Heart right ventricle (tissue), 16 donors: ENCODE measurements at regions not wholly inside any gene's neighbourhood (a gene's known extent, or its start where the extent isn't known, plus 50 kb on each side); places are given as distances from the start of the nearest gene placed in this dataset.

ENCODE experiments used
- ATAC-seq, 8 donors: fragments of 200-7000 bp; cut with Tn5 transposase; one replicate each; pipeline ENCODE4 v1.9.1; 2020; ENCODE audit warnings: mild to moderate bottlenecking in 8 of 8, moderate library complexity in 8 of 8, moderate number of reproducible peaks in 1 of 8
- DNase-seq, 2 donors: peaks; one replicate each; pipeline ENCODE4 v3.0.0-alpha.2; 2020
- H3K27ac ChIP-seq, 10 donors: fragments of 200-600 bp; sonication (generic) in 2 of 10; one replicate each; pipeline versions ENCODE4 v1.5.0 to v1.8.0; 2020 to 2022; ENCODE audit warnings: mild to moderate bottlenecking in 3 of 10
- H3K27me3 ChIP-seq, 7 donors: fragments of 200-600 bp; one replicate each; pipeline ENCODE4 v1.8.0; 2021 to 2022; ENCODE audit warnings: mild to moderate bottlenecking in 2 of 7
- H3K36me3 ChIP-seq, 9 donors: fragments of 200-600 bp; sonication (generic) in 1 of 9; one replicate each; pipeline versions ENCODE4 v1.5.0 to v1.8.0; 2020 to 2022; ENCODE audit warnings: mild to moderate bottlenecking in 2 of 9
- H3K4me1 ChIP-seq, 9 donors: fragments of 200-600 bp; sonication (generic) in 1 of 9; one replicate each; pipeline versions ENCODE4 v1.5.0 to v1.8.0; 2020 to 2022; ENCODE audit warnings: mild to moderate bottlenecking in 4 of 9
- H3K4me3 ChIP-seq, 10 donors: fragments of 200-600 bp; sonication (generic) in 2 of 10; one replicate each; pipeline versions ENCODE4 v1.5.0 to v1.8.0; 2020 to 2022; ENCODE audit warnings: mild to moderate bottlenecking in 7 of 10, moderate library complexity in 2 of 10
- H3K9me3 ChIP-seq, 11 donors: fragments of 200-600 bp in 10 of 11; sonication (generic) in 2 of 11; one replicate each; pipeline versions ENCODE4 v1.5.0 to v1.8.0; 2013 to 2022; ENCODE audit warnings: mild to moderate bottlenecking in 2 of 11, control low read depth in 1 of 11, moderate library complexity in 1 of 11
- CTCF ChIP-seq, 9 donors: fragments of 200-600 bp; sonication (generic) in 2 of 9; IDR thresholded peaks; one replicate each; pipeline versions ENCODE4 v1.5.0 to v1.8.0; 2021 to 2022; ENCODE audit warnings: antibody characterized with exemption in 9 of 9, mild to moderate bottlenecking in 5 of 9, moderate library complexity in 1 of 9
- WGBS, 2 donors: extraction: QIAGEN DNeasy Blood & Tissue Kit; methylation state at CpG; one replicate each; pipeline ENCODE4 v1.1.7; 2013; ENCODE audit warnings: inconsistent platforms in 1 of 2; 5-methylcytosine and 5-hydroxymethylcytosine counted together
- intact Hi-C, 10 donors: fragments of 100-400 bp; cut with DNase I; formaldehyde crosslinking; loops; one replicate each; pipeline versions ENCODE4 v1.11.1 to v1.14.2; 2022
- donor health status: Arrhythmogenic right ventricular cardiomyopathy.
- donor health status: ischemic (EF 13 %, LVEDD 7.1; RV severe dilation, severe dysfunction).
- donor health status: healthy with polysubstance abuse.
- donor health status: DM: no; HTN: yes; CAD: no.
- donor health status: DM: no; HTN: no; CAD: no.
- donor health status: ischemic (EF 25% LVEDD 6.9; RV normal size, moderate dysfunction).
- donor health status: ischemic (EF 25% LVEDD 5.7; RV mildly dilated, moderate dysfunction).
- donor health status: healthy.
- donor health status: DM: yes; HTN: yes; CAD: no.
- donor health status: Ischemic cardiomyopathy.
- donor health status: ischemic (EF 35%, LVEDD 5.7; RV mildly dilated, moderate dysfunction).
- donor health status: nonischemic (EF 11% LVEDD 7.7; RV severe dilation, severe dysfunction).
- donor health status: DM: yes; HTN: yes; CAD: no.
- donor health status: PGD.
- donor health status: ischemic (EF 29% LVEDD 5.4; RV normal size, mild dysfunction).
- donor health status: nonischemic (EF 23%, LVEDD 6.1; RV moderate dilation, normal function).

- Histone ChIP-seq H3K4me3 (peak overlapping the region in 5 of 10 donors; percentile 10 to 39 (median 23)), H3K27me3 (no peaks in the 10 kb centered on the region), H3K4me1 (peaks cover 9 to 46% (median 40%) of the 10 kb centered on the region in 9 donors), H3K27ac (peak overlapping the region; percentile 49 to 89 (median 78)), H3K36me3 (no peaks in the 10 kb centered on the region), H3K9me3 (no peaks in the 10 kb centered on the region)
- ATAC-seq (peak in 3 of 8 donors; percentile 1 to 6 (median 6)), DNase-seq (no peak)
- no peak for TF ChIP-seq CTCF (IDR thresholded peaks at IDR 0.05)
- WGBS, 2 donors, result 31 to 36% methylated on average over 4 of the region's 4 CpGs
- intact Hi-C loops, result loop anchor here in 4 of 10 donors (2.0 to 10.0 kb wide), 6 partner anchors 141 to 543 kb away; partner anchors contain the start of genes FGGY (in 2 of the 4) and JUN (in 1 of the 4)
Observed at GRCh38 chr1:59151387-59151761, 145.5 kb upstream of the FGGY start.

GRCh38 chr1:59151860-59152259 is 145.0 kb upstream of the FGGY start:
- peaks cover 11 to 48% (median 45%) of the 10 kb centered on the region in 9 donors for H3K4me1 ChIP-seq
- no peak overlapping the region for H3K4me3 ChIP-seq
- WGBS, 2 donors, result 41 to 46% methylated on average over 1 of the region's 1 CpG
- intact Hi-C loops, result loop anchor here in 4 of 10 donors (2.0 to 10.0 kb wide), 6 partner anchors 140 to 543 kb away; partner anchors contain the start of genes FGGY (in 2 of the 4) and JUN (in 1 of the 4)
- H3K27ac ChIP-seq, result peak overlapping the region; percentile 49 to 89 (median 78)
- ATAC-seq (no peak), DNase-seq (no peak)
- no peaks in the 10 kb centered on the region for H3K9me3 ChIP-seq
- no peaks in the 10 kb centered on the region for H3K27me3 ChIP-seq
- H3K36me3 ChIP-seq, result no peaks in the 10 kb centered on the region
- TF ChIP-seq CTCF (IDR thresholded peaks at IDR 0.05), result no peak

GRCh38 chr1:59152511-59152910 is 144.4 kb upstream of the FGGY start:
- no peaks in the 10 kb centered on the region for H3K27me3 ChIP-seq
- 97 to 100% methylated on average over 1 of the region's 1 CpG for WGBS, 2 donors
- peak overlapping the region in 5 of 10 donors; percentile 77 to 87 (median 78) for H3K27ac ChIP-seq
- no peak for TF ChIP-seq CTCF (IDR thresholded peaks at IDR 0.05)
- no peak for DNase-seq
- H3K4me3 ChIP-seq, result no peak overlapping the region
- H3K9me3 ChIP-seq, result no peaks in the 10 kb centered on the region
- ATAC-seq, result no peak
- intact Hi-C loops, result loop anchor here in 3 of 10 donors (5.0 to 10.0 kb wide), 5 partner anchors 140 to 542 kb away; partner anchors contain the start of genes FGGY (in 1 of the 3) and JUN (in 1 of the 3)
- H3K4me1 ChIP-seq, result peaks cover 14 to 47% (median 44%) of the 10 kb centered on the region in 9 donors
- H3K36me3 ChIP-seq, result no peaks in the 10 kb centered on the region

GRCh38 chr1:59154401-59154800 is 142.5 kb upstream of the FGGY start:
- no peak overlapping the region for H3K4me3 ChIP-seq
- peaks cover 14 to 46% (median 43%) of the 10 kb centered on the region in 9 donors for H3K4me1 ChIP-seq
- no peak overlapping the region for H3K27ac ChIP-seq
- no peak for DNase-seq
- ATAC-seq, result no peak
- 97 to 98% methylated on average over 2 of the region's 2 CpGs for WGBS, 2 donors
- H3K9me3 ChIP-seq, result peaks cover 0 to 15% (median 10%) of the 10 kb centered on the region in 11 donors
- intact Hi-C loops, result loop anchor here in 3 of 10 donors (5.0 to 10.0 kb wide), 5 partner anchors 138 to 540 kb away; partner anchors contain the start of genes FGGY (in 1 of the 3) and JUN (in 1 of the 3)
- TF ChIP-seq CTCF (IDR thresholded peaks at IDR 0.05), result no peak
- no peaks in the 10 kb centered on the region for H3K36me3 ChIP-seq
- no peaks in the 10 kb centered on the region for H3K27me3 ChIP-seq
